Mesothelial cell of epicardium (in vitro differentiated cells): ENCODE measurements at regions not wholly inside any gene's neighbourhood (a gene's known extent, or its start where the extent isn't known, plus 50 kb on each side); places are given as distances from the start of the nearest gene placed in this dataset.

Source experiments
- DNase-seq, 2 experiments: peaks; one replicate each; pipeline ENCODE4 v3.0.0; 2021; ENCODE audit warnings: low spot score in 2 of 2; ENCODE audit not compliant: unreplicated experiment in 2 of 2
- H3K27ac Mint-ChIP-seq: 2 replicates; pipeline ENCODE4 v1.8.0; 2021; ENCODE audit warnings: mixed read lengths
- H3K27me3 Mint-ChIP-seq: 2 replicates; pipeline ENCODE4 v1.8.0; 2021; ENCODE audit warnings: low read depth, mixed read lengths
- H3K36me3 Mint-ChIP-seq: 2 replicates; pipeline ENCODE4 v1.8.0; 2021; ENCODE audit warnings: mixed read lengths
- H3K4me1 Mint-ChIP-seq: 2 replicates; pipeline ENCODE4 v1.8.0; 2021; ENCODE audit warnings: mixed read lengths
- H3K4me3 Mint-ChIP-seq: 2 replicates; pipeline ENCODE4 v1.8.0; 2021; ENCODE audit warnings: mild to moderate bottlenecking, moderate library complexity, mixed read lengths
- H3K9me3 Mint-ChIP-seq: 2 replicates; pipeline ENCODE4 v1.8.0; 2021; ENCODE audit warnings: mixed read lengths
- CTCF ChIP-seq: fragments of 200-600 bp; sonication (generic); IDR thresholded peaks from one replicate; pipeline ENCODE4 v1.5.0; 2021; ENCODE audit warnings: antibody characterized with exemption; ENCODE audit not compliant: unreplicated experiment

- no peak overlapping the region for H3K4me3 Mint-ChIP-seq
- no peaks in the 10 kb centered on the region for H3K27me3 Mint-ChIP-seq
- H3K36me3 Mint-ChIP-seq = no peaks in the 10 kb centered on the region
- DNase-seq = no peak
- no peak for TF ChIP-seq CTCF
- no peak overlapping the region for H3K27ac Mint-ChIP-seq
- H3K4me1 Mint-ChIP-seq = peaks cover 14% of the 10 kb centered on the region
- no peaks in the 10 kb centered on the region for H3K9me3 Mint-ChIP-seq
These were observed 139.6 kb downstream of the FAT3 start for GRCh38 chr11:92364177-92364576.

GRCh38 chr11:92376146-92376599 is 151.6 kb downstream of the FAT3 start:
- Mint-ChIP-seq H3K9me3 (no peaks in the 10 kb centered on the region), H3K36me3 (no peaks in the 10 kb centered on the region), H3K4me1 (peaks cover 4% of the 10 kb centered on the region), H3K4me3 (no peak overlapping the region), H3K27me3 (no peaks in the 10 kb centered on the region), H3K27ac (no peak overlapping the region)
- no peak for DNase-seq
- no peak for TF ChIP-seq CTCF

- H3K4me3 Mint-ChIP-seq = no peak overlapping the region
- TF ChIP-seq CTCF = no peak
- H3K4me1 Mint-ChIP-seq = peaks cover 4% of the 10 kb centered on the region
- no peak for DNase-seq
- no peaks in the 10 kb centered on the region for H3K36me3 Mint-ChIP-seq
- H3K27ac Mint-ChIP-seq = no peak overlapping the region
- no peaks in the 10 kb centered on the region for H3K9me3 Mint-ChIP-seq
- no peaks in the 10 kb centered on the region for H3K27me3 Mint-ChIP-seq
These were observed 152.1 kb downstream of the FAT3 start for GRCh38 chr11:92376680-92377079.

GRCh38 chr11:92380882-92381281 is 156.3 kb downstream of the FAT3 start:
- Mint-ChIP-seq H3K27ac (no peak overlapping the region), H3K9me3 (no peaks in the 10 kb centered on the region), H3K27me3 (no peaks in the 10 kb centered on the region), H3K4me1 (peaks cover 19% of the 10 kb centered on the region), H3K4me3 (no peak overlapping the region), H3K36me3 (no peaks in the 10 kb centered on the region)
- no peak for TF ChIP-seq CTCF
- no peak for DNase-seq

- Mint-ChIP-seq H3K27ac (no peak overlapping the region), H3K27me3 (no peaks in the 10 kb centered on the region), H3K4me1 (peaks cover 18% of the 10 kb centered on the region), H3K9me3 (no peaks in the 10 kb centered on the region), H3K4me3 (no peak overlapping the region), H3K36me3 (no peaks in the 10 kb centered on the region)
- no peak for DNase-seq
- TF ChIP-seq CTCF = no peak
These were observed 157.7 kb downstream of the FAT3 start for GRCh38 chr11:92382311-92382710.

GRCh38 chr11:92383430-92383829 is 158.8 kb downstream of the FAT3 start:
- TF ChIP-seq CTCF = no peak
- no peak for DNase-seq
- Mint-ChIP-seq H3K4me3 (no peak overlapping the region), H3K4me1 (peaks cover 24% of the 10 kb centered on the region), H3K27ac (peak overlapping the region; percentile 11), H3K27me3 (no peaks in the 10 kb centered on the region), H3K36me3 (no peaks in the 10 kb centered on the region), H3K9me3 (no peaks in the 10 kb centered on the region)
